Islet of Langerhans (tissue), 1 donor: ENCODE measurements at regions not wholly inside any gene's neighbourhood (a gene's known extent, or its start where the extent isn't known, plus 50 kb on each side); places are given as distances from the start of the nearest gene placed in this dataset.
"Not testable (repeated sequence)": the region's sequence is repeated elsewhere in the genome, so short reads cannot be mapped to it uniquely, and the experiment has no call there.

Experiments used
- FAIRE-seq: peaks from one replicate; lab custom pipeline; 2011; peaks lifted over from hg19 to GRCh38; lab: Jason Lieb, UNC

- no peak for FAIRE-seq
Measured at GRCh38 chr14:55979781-55980180, 138.4 kb upstream of the PELI2 start.

- no peak for FAIRE-seq
Measured at GRCh38 chr14:55980970-55981369, 137.2 kb upstream of the PELI2 start.

- FAIRE-seq, result no peak
Measured at GRCh38 chr14:55986069-55986468, 132.1 kb upstream of the PELI2 start.

- no peak for FAIRE-seq
Measured at GRCh38 chr14:56000846-56001245, 117.4 kb upstream of the PELI2 start.

GRCh38 chr14:56002342-56002741 lies 115.9 kb upstream of the PELI2 start:
- no peak for FAIRE-seq

GRCh38 chr14:56002876-56003625 lies 115.2 kb upstream of the PELI2 start:
- FAIRE-seq, result no peak

GRCh38 chr14:56004323-56004722 lies 113.9 kb upstream of the PELI2 start:
- no peak for FAIRE-seq

GRCh38 chr14:56004786-56005185 lies 113.4 kb upstream of the PELI2 start:
- FAIRE-seq, result no peak

- FAIRE-seq, result no peak
Measured at GRCh38 chr14:56005191-56006053, 112.8 kb upstream of the PELI2 start.

- not testable (repeated sequence) for FAIRE-seq
Measured at GRCh38 chr14:56007491-56007890, 110.7 kb upstream of the PELI2 start.

GRCh38 chr14:56008150-56008549 lies 110.1 kb upstream of the PELI2 start:
- FAIRE-seq, result no peak

GRCh38 chr14:56008661-56009060 lies 109.5 kb upstream of the PELI2 start:
- not testable (repeated sequence) for FAIRE-seq

GRCh38 chr14:56023661-56024081 lies 94.5 kb upstream of the PELI2 start:
- FAIRE-seq, result no peak

GRCh38 chr14:56025191-56025590 lies 93.0 kb upstream of the PELI2 start:
- FAIRE-seq, result no peak

GRCh38 chr14:56026506-56026905 lies 91.7 kb upstream of the PELI2 start:
- FAIRE-seq, result no peak

- FAIRE-seq, result no peak
Measured at GRCh38 chr14:56027421-56027820, 90.8 kb upstream of the PELI2 start.

GRCh38 chr14:56027916-56028712 lies 90.1 kb upstream of the PELI2 start:
- no peak for FAIRE-seq

- FAIRE-seq, result no peak
Measured at GRCh38 chr14:56036353-56036752, 81.9 kb upstream of the PELI2 start.

GRCh38 chr14:56040121-56040520 lies 78.1 kb upstream of the PELI2 start:
- no peak for FAIRE-seq

- no peak for FAIRE-seq
Measured at GRCh38 chr14:56044196-56044595, 74.0 kb upstream of the PELI2 start.

- no peak for FAIRE-seq
Measured at GRCh38 chr14:56046546-56046945, 71.7 kb upstream of the PELI2 start.

- no peak for FAIRE-seq
Measured at GRCh38 chr14:56046996-56047395, 71.2 kb upstream of the PELI2 start.

GRCh38 chr14:56049536-56049935 lies 68.7 kb upstream of the PELI2 start:
- FAIRE-seq, result no peak
